ENCODE measurements at regions not wholly inside any gene's neighbourhood (a gene's known extent, or its start where the extent isn't known, plus 50 kb on each side); places are given as distances from the start of the nearest gene placed in this dataset.

DNA sequence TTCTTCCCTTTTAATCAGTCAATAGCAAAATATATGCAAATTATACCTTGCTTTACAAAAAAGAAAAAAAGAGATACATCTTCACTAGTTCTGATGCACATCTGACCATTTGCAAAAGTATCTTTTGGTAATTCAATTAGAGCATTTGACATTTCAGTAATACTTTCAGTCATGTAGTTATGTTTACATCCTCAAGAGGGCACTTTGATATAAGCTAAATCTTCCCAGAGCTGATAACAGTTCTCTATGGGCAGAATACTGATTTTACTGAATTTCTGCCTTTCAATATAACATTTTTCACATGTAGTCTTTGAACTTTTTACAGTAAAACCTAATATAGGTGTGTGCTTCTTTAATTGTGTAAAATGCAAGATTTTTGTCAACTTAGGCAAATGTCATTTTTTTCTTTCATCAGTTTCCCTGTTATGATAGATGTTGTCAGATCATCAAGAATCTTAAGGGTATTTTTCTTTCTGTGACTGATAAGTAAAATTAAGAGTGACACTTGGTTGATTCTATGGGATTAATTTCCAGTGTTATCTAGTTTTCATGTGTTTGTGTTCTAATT is 703.5 kb upstream of the SEMA3D start:
- Mint-ChIP-seq H3K4me1 (ENCODE audit: low read depth, unreplicated experiment) (no peaks in the 10 kb centered on the region), H3K4me3 (ENCODE audit: unreplicated experiment) (no peak overlapping the region), H3K9me3 (ENCODE audit: unreplicated experiment) (no peaks in the 10 kb centered on the region), H3K27me3 (ENCODE audit: insufficient read depth, unreplicated experiment) (peaks cover 3% of the 10 kb centered on the region), H3K27ac (ENCODE audit: unreplicated experiment) (no peak overlapping the region), H3K36me3 (ENCODE audit: insufficient read depth, unreplicated experiment) (no peaks in the 10 kb centered on the region)
- ChIA-PET CTCF (interaction anchor here (1.0 to 1.1 kb wide), 2 partner anchors 580 to 1015 kb away, joined by 4 to 15 read pairs; no protein-coding TSS in a partner anchor), POLR2A (interaction anchor here (0.6 kb wide), 1 partner anchor 450 kb away, joined by 3 read pairs; no protein-coding TSS in a partner anchor)
- no peaks in the 10 kb centered on the region for H3K27me3 ChIP-seq (replicated peaks; ENCODE audit: control insufficient read depth, insufficient read depth, low read length)
- no peaks in the 10 kb centered on the region for H3K4me1 ChIP-seq
- intact Hi-C loops (cut with micrococcal nuclease; ENCODE audit: unreplicated experiment), result loop anchor here (1.0 to 2.0 kb wide), 3 partner anchors 258 to 1015 kb away; no protein-coding TSS in a partner anchor
- BruUV-seq (replicated peaks), result no TSS peak
- TF ChIP-seq, protein P1, sequence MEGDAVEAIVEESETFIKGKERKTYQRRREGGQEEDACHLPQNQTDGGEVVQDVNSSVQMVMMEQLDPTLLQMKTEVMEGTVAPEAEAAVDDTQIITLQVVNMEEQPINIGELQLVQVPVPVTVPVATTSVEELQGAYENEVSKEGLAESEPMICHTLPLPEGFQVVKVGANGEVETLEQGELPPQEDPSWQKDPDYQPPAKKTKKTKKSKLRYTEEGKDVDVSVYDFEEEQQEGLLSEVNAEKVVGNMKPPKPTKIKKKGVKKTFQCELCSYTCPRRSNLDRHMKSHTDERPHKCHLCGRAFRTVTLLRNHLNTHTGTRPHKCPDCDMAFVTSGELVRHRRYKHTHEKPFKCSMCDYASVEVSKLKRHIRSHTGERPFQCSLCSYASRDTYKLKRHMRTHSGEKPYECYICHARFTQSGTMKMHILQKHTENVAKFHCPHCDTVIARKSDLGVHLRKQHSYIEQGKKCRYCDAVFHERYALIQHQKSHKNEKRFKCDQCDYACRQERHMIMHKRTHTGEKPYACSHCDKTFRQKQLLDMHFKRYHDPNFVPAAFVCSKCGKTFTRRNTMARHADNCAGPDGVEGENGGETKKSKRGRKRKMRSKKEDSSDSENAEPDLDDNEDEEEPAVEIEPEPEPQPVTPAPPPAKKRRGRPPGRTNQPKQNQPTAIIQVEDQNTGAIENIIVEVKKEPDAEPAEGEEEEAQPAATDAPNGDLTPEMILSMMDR (IDR thresholded peaks at IDR 0.05; ENCODE audit: insufficient read depth in 1 of 2, low read depth in 1 of 2, low read length in 1 of 2, severe bottlenecking in 1 of 2, unreplicated experiment in 1 of 2), result peak; percentile 42 to 52
- no peaks in the 10 kb centered on the region for H3K36me3 ChIP-seq (ENCODE audit: control insufficient read depth, insufficient read depth, low read length)
- no peak overlapping the region for H3K4me3 ChIP-seq (ENCODE audit: low read depth, low read length)
- H3K9me3 ChIP-seq, result no peaks in the 10 kb centered on the region
- DNase-seq, result no peak

- H3K4me1 ChIP-seq, result no peaks in the 10 kb centered on the region
- no peaks in the 10 kb centered on the region for H3K27me3 Mint-ChIP-seq (ENCODE audit: insufficient read depth, unreplicated experiment)
- no peak for DNase-seq
- no peak overlapping the region for H3K27ac Mint-ChIP-seq (ENCODE audit: unreplicated experiment)
- H3K4me3 Mint-ChIP-seq (ENCODE audit: unreplicated experiment), result no peak overlapping the region
- no TSS peak for BruUV-seq (replicated peaks)
- H3K36me3 Mint-ChIP-seq (ENCODE audit: insufficient read depth, unreplicated experiment), result no peaks in the 10 kb centered on the region
- no peaks in the 10 kb centered on the region for H3K9me3 ChIP-seq
- no peaks in the 10 kb centered on the region for H3K9me3 Mint-ChIP-seq (ENCODE audit: unreplicated experiment)
- no peaks in the 10 kb centered on the region for H3K27me3 ChIP-seq (replicated peaks; ENCODE audit: control insufficient read depth, insufficient read depth, low read length)
- TF ChIP-seq, protein P1 (IDR thresholded peaks at IDR 0.05; ENCODE audit: insufficient read depth in 1 of 2, low read depth in 1 of 2, low read length in 1 of 2, severe bottlenecking in 1 of 2, unreplicated experiment in 1 of 2), result no peak
- ChIA-PET CTCF (no interaction called here), POLR2A (no interaction called here)
- no peak overlapping the region for H3K4me3 ChIP-seq (ENCODE audit: low read depth, low read length)
- intact Hi-C loops (cut with micrococcal nuclease; ENCODE audit: unreplicated experiment), result no loop called here
- H3K36me3 ChIP-seq (ENCODE audit: control insufficient read depth, insufficient read depth, low read length), result no peaks in the 10 kb centered on the region
- H3K4me1 Mint-ChIP-seq (ENCODE audit: low read depth, unreplicated experiment), result no peaks in the 10 kb centered on the region
Observed at GRCh38 chr7:85887133-85887532, 700.3 kb upstream of the SEMA3D start.

DNA sequence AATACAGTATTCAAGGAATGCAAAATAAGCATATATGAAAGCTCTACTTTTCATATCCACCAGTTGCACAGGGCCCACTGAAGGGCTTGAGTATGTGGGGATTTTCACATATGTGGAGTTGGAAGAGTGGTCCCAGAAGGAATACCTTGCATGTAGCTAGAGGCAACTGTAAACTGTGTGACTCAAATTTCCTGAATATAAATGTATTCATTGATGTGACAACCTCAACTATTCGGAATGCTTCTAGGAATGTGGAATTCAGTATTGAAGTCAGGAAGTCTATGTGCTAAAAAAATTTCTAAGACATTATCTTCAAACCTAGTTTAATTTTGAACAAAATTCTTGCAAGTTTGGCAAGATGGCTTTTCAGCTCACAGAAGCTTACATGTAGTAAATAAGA is 695.5 kb upstream of the SEMA3D start:
- CTCF ChIA-PET, result no interaction called here
- Mint-ChIP-seq H3K27me3 (ENCODE audit: insufficient read depth, unreplicated experiment) (no peaks in the 10 kb centered on the region), H3K4me3 (ENCODE audit: unreplicated experiment) (no peak overlapping the region), H3K36me3 (ENCODE audit: insufficient read depth, unreplicated experiment) (no peaks in the 10 kb centered on the region), H3K27ac (ENCODE audit: unreplicated experiment) (no peak overlapping the region), H3K9me3 (ENCODE audit: unreplicated experiment) (no peaks in the 10 kb centered on the region), H3K4me1 (ENCODE audit: low read depth, unreplicated experiment) (no peaks in the 10 kb centered on the region)
- no peaks in the 10 kb centered on the region for H3K27me3 ChIP-seq (replicated peaks; ENCODE audit: control insufficient read depth, insufficient read depth, low read length)
- H3K9me3 ChIP-seq, result no peaks in the 10 kb centered on the region
- TF ChIP-seq, protein P1 (IDR thresholded peaks at IDR 0.05; ENCODE audit: insufficient read depth in 1 of 2, low read depth in 1 of 2, low read length in 1 of 2, severe bottlenecking in 1 of 2, unreplicated experiment in 1 of 2), result no peak
- BruUV-seq (replicated peaks), result no TSS peak
- H3K36me3 ChIP-seq (ENCODE audit: control insufficient read depth, insufficient read depth, low read length), result no peaks in the 10 kb centered on the region
- no peak overlapping the region for H3K4me3 ChIP-seq (ENCODE audit: low read depth, low read length)
- no peak for DNase-seq
- intact Hi-C loops (cut with micrococcal nuclease; ENCODE audit: unreplicated experiment), result no loop called here
- no peaks in the 10 kb centered on the region for H3K4me1 ChIP-seq
- POLR2A ChIA-PET, result no interaction called here

Measured in Caco-2 (cell line).